GM12801 (cell line): ENCODE measurements at regions not wholly inside any gene's neighbourhood (a gene's known extent, or its start where the extent isn't known, plus 50 kb on each side); places are given as distances from the start of the nearest gene placed in this dataset.

Experiments used
- TF ChIP-seq, protein P1 (sequence below): IDR thresholded peaks from one replicate; pipeline ENCODE4 v1.5.1; 2011; ENCODE audit warnings: control low read depth; ENCODE audit not compliant: insufficient read length; ENCODE audit errors: extremely low read depth

DNA sequence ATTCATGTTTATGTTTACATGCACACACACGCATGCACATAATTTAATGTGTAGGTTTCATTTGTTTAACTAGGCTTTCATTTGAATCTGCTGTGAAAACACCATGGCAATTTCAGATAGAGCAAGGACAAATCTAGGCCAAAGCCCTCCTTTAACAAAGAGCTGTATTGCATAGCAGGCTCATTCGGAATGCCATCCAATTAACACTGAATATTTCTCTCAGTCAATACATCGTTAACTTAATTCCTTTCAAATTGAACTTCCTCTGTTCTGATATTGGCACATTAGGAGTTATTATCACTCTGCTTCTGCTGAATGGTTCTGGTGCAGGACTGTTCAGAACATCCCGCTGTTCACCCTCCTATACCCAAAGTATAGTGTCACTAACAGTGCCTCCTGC, 435.1 kb upstream of the CDH20 start:
- TF ChIP-seq, protein P1, sequence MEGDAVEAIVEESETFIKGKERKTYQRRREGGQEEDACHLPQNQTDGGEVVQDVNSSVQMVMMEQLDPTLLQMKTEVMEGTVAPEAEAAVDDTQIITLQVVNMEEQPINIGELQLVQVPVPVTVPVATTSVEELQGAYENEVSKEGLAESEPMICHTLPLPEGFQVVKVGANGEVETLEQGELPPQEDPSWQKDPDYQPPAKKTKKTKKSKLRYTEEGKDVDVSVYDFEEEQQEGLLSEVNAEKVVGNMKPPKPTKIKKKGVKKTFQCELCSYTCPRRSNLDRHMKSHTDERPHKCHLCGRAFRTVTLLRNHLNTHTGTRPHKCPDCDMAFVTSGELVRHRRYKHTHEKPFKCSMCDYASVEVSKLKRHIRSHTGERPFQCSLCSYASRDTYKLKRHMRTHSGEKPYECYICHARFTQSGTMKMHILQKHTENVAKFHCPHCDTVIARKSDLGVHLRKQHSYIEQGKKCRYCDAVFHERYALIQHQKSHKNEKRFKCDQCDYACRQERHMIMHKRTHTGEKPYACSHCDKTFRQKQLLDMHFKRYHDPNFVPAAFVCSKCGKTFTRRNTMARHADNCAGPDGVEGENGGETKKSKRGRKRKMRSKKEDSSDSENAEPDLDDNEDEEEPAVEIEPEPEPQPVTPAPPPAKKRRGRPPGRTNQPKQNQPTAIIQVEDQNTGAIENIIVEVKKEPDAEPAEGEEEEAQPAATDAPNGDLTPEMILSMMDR = no peak

DNA sequence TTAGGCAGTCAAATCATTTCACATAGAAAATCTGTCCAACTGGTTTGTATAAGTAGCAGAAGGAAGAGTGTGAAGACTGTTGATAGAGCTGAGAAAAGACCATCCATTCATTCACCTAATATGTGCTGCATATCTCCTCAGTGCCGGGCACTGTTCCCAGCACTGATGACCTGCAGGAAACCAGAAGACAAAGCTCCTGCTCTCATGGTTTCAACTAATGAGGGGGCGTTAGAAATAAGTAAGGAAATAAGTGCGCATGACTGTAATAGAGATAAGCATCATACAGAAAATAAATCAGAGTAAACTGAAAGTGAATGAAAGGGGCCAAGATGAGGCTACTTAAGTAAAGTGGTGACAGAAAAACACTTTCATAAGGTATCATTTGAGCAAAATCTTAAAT, 427.5 kb upstream of the CDH20 start:
- TF ChIP-seq, protein P1 = no peak

- TF ChIP-seq, protein P1 = no peak
These were observed 422.7 kb upstream of the CDH20 start for GRCh38 chr18:60910534-60910933.

- TF ChIP-seq, protein P1 = no peak
These were observed 421.7 kb upstream of the CDH20 start for GRCh38 chr18:60911504-60911903.

DNA sequence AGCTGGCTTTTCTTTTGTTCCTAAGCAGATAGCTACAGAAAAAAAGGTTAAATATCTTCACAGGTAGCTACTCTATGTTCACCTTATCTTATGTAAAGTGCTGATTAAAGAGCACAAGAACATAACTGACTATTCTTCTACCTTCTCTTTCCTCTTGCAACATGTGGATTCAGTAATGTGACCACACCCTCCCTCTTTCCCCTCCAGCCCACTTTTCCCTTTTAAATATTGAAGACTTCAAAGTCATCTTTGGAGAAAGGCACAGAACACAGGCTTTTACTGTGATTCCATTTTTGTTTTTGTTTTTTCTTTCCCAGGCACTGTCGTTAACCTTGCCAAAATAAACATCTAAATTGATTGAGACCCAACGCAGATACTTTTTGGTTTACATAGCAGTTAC, 418.1 kb upstream of the CDH20 start:
- TF ChIP-seq, protein P1 = no peak

DNA sequence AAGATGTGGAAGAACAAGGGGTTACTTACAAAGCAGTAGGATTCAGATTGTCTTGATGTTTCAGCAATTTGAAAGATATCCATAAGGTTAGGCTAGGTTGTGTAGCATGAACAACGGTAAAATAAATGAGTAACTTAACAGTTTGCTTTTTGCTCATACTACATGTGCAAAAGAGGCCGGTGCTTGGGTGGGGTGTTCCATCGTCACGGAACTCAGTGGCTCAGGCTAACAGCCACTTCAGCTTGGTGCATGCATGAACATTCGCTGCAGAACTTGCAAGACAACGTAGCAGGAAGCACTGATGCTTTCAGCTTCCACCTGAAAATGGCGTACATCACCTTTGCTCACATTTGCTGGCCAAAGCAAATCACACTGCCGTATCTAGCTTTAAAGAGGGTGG, 407.3 kb upstream of the CDH20 start:
- TF ChIP-seq, protein P1 = no peak

DNA sequence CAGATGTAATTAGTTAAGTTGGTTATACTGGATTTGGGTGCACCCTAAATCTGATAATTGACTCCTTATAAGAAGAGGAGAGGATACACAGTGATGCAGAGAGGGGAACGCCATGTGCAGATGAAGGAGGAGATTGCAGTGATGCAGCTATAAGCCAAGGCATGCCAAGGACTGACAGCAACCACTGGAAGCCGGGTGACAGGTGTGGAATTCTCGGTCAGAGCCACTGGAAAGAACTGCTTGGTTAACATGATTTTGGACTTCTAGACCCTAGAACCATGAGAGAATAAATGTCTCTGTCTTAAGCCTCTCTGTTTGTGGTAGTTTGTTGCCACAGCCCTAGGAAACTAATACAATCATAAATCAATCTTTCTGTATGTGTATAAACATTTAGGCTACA, 403.3 kb upstream of the CDH20 start:
- TF ChIP-seq, protein P1 = no peak
